Heart left ventricle (tissue), 16 donors: ENCODE measurements at regions not wholly inside any gene's neighbourhood (a gene's known extent, or its start where the extent isn't known, plus 50 kb on each side); places are given as distances from the start of the nearest gene placed in this dataset.

Source experiments
- ATAC-seq, 4 donors: fragments of 200-7000 bp; cut with Tn5 transposase; one replicate each; pipeline ENCODE4 v1.9.1; 2020 to 2022; ENCODE audit warnings: moderate library complexity in 4 of 4, mild to moderate bottlenecking in 3 of 4, moderate number of reproducible peaks in 1 of 4
- DNase-seq, 5 donors: peaks; one replicate each; pipeline ENCODE4 v3.0.0-alpha.2; 2020
- H3K27ac ChIP-seq, 12 donors: fragments of 200-600 bp; sonication (generic) in 4 of 12; one replicate each; pipeline versions ENCODE4 v1.5.0 to v1.8.0; 2016 to 2022; ENCODE audit warnings: mild to moderate bottlenecking in 2 of 12
- H3K27me3 ChIP-seq, 9 donors: fragments of 200-600 bp; sonication (generic) in 2 of 9; one replicate each; pipeline versions ENCODE4 v1.5.1 to v1.8.0; 2016 to 2022; ENCODE audit warnings: mild to moderate bottlenecking in 3 of 9
- H3K36me3 ChIP-seq, 9 donors: fragments of 200-600 bp; sonication (generic) in 2 of 9; one replicate each; pipeline versions ENCODE4 v1.5.0 to v1.8.0; 2018 to 2022; ENCODE audit warnings: mild to moderate bottlenecking in 2 of 9
- H3K4me1 ChIP-seq, 12 donors: fragments of 200-600 bp; sonication (generic) in 4 of 12; one replicate each; pipeline versions ENCODE4 v1.5.0 to v1.8.0; 2016 to 2022; ENCODE audit warnings: mild to moderate bottlenecking in 3 of 12
- H3K4me3 ChIP-seq, 12 donors: fragments of 200-600 bp; sonication (generic) in 4 of 12; one replicate each; pipeline versions ENCODE4 v1.5.0 to v1.8.0; 2017 to 2022; ENCODE audit warnings: mild to moderate bottlenecking in 9 of 12, moderate library complexity in 4 of 12
- H3K9me3 ChIP-seq, 12 donors: fragments of 200-600 bp; sonication (generic) in 4 of 12; one replicate each; pipeline versions ENCODE4 v1.5.0 to v1.8.0; 2016 to 2022; ENCODE audit warnings: mild to moderate bottlenecking in 1 of 12
- CTCF ChIP-seq, 12 donors: fragments of 200-600 bp; sonication (generic) in 4 of 12; IDR thresholded peaks; one replicate each; pipeline versions ENCODE4 v1.5.0 to v1.8.0; 2018 to 2022; ENCODE audit warnings: antibody characterized with exemption in 12 of 12, mild to moderate bottlenecking in 5 of 12
- POLR2A ChIP-seq, 2 donors: fragments of 450-650 bp; IDR thresholded peaks; one replicate each; pipeline ENCODE4 v1.6.1; 2017; ENCODE audit warnings: antibody characterized with exemption in 2 of 2, mild to moderate bottlenecking in 2 of 2, moderate library complexity in 2 of 2
- WGBS, 4 donors: extraction: QIAGEN DNeasy Blood & Tissue Kit in 2 of 4; methylation state at CpG; one replicate each; pipeline versions ENCODE4 v1.1.5 to v1.1.7; 2013 to 2018; 5-methylcytosine and 5-hydroxymethylcytosine counted together
- intact Hi-C, 10 donors: fragments of 100-400 bp; cut with DNase I; formaldehyde crosslinking; loops; one replicate each; pipeline versions ENCODE4 v1.11.1 to v1.14.2; 2022
- donor health status: ischemic (EF 13 %, LVEDD 7.1; RV severe dilation, severe dysfunction).
- donor health status: healthy with polysubstance abuse.
- donor health status: DM: no; HTN: yes; CAD: no.
- donor health status: DM: no; HTN: no; CAD: no.
- donor health status: ischemic (EF 25% LVEDD 6.9; RV normal size, moderate dysfunction).
- donor health status: ischemic (EF 25% LVEDD 5.7; RV mildly dilated, moderate dysfunction).
- donor health status: healthy.
- donor health status: DM: yes; HTN: yes; CAD: no.
- donor health status: ischemic (EF 35%, LVEDD 5.7; RV mildly dilated, moderate dysfunction).
- donor health status: nonischemic (EF 11% LVEDD 7.7; RV severe dilation, severe dysfunction).
- donor health status: DM: yes; HTN: yes; CAD: no.
- donor health status: PGD.
- donor health status: ischemic (EF 29% LVEDD 5.4; RV normal size, mild dysfunction).
- donor health status: nonischemic (EF 23%, LVEDD 6.1; RV moderate dilation, normal function).

GRCh38 chr15:26134152-26134551 is 271.0 kb upstream of the ATP10A start:
- Histone ChIP-seq H3K4me3 (no peak overlapping the region), H3K36me3 (no peaks in the 10 kb centered on the region), H3K4me1 (no peaks in the 10 kb centered on the region), H3K27me3 (peaks cover 0 to 10% (median 0%) of the 10 kb centered on the region in 9 donors), H3K27ac (no peak overlapping the region), H3K9me3 (no peaks in the 10 kb centered on the region)
- no peak for DNase-seq
- no peak for ATAC-seq
- 77 to 84% (median 79%) methylated on average over 5 of the region's 5 CpGs for WGBS, 4 donors
- intact Hi-C loops, result no loop called here
- TF ChIP-seq POLR2A (IDR thresholded peaks at IDR 0.05), result no peak
- TF ChIP-seq CTCF (IDR thresholded peaks at IDR 0.05), result no peak

- no peak overlapping the region for H3K27ac ChIP-seq
Observed at GRCh38 chr15:26132811-26133210, 269.7 kb upstream of the ATP10A start.

GRCh38 chr15:26129852-26130251 is 266.7 kb upstream of the ATP10A start:
- intact Hi-C loops, result no loop called here
- H3K4me3 ChIP-seq, result no peak overlapping the region
- DNase-seq (no peak), ATAC-seq (no peak)
- H3K27me3 ChIP-seq, result peaks cover 0 to 26% (median 0%) of the 10 kb centered on the region in 9 donors
- 24 to 31% (median 28%) methylated on average over 5 of the region's 5 CpGs for WGBS, 4 donors
- TF ChIP-seq POLR2A (IDR thresholded peaks at IDR 0.05), result no peak
- no peak for TF ChIP-seq CTCF (IDR thresholded peaks at IDR 0.05)
- H3K4me1 ChIP-seq, result no peaks in the 10 kb centered on the region
- H3K36me3 ChIP-seq, result no peaks in the 10 kb centered on the region
- H3K9me3 ChIP-seq, result no peaks in the 10 kb centered on the region
- no peak overlapping the region for H3K27ac ChIP-seq

More at GRCh38 chr15:26132811-26133210, 269.7 kb upstream of the ATP10A start:
- Histone ChIP-seq H3K4me1 (no peaks in the 10 kb centered on the region), H3K9me3 (no peaks in the 10 kb centered on the region), H3K36me3 (no peaks in the 10 kb centered on the region), H3K27me3 (peaks cover 0 to 20% (median 0%) of the 10 kb centered on the region in 9 donors), H3K4me3 (no peak overlapping the region)
- intact Hi-C loops, result no loop called here
- DNase-seq (no peak), ATAC-seq (no peak)
- WGBS, 4 donors, result 47 to 59% (median 53%) methylated on average over 3 of the region's 3 CpGs
- TF ChIP-seq CTCF (IDR thresholded peaks at IDR 0.05) (no peak), POLR2A (IDR thresholded peaks at IDR 0.05) (no peak)

GRCh38 chr15:26128611-26129140 is 265.5 kb upstream of the ATP10A start:
- Histone ChIP-seq H3K27me3 (peaks cover 0 to 26% (median 0%) of the 10 kb centered on the region in 9 donors), H3K27ac (no peak overlapping the region), H3K4me3 (no peak overlapping the region), H3K4me1 (no peaks in the 10 kb centered on the region), H3K9me3 (no peaks in the 10 kb centered on the region), H3K36me3 (no peaks in the 10 kb centered on the region)
- 74 to 80% (median 80%) methylated on average over 7 of the region's 7 CpGs for whole genome bisulfite sequencing, 4 donors
- ATAC-seq (no peak), DNase-seq (no peak)
- TF ChIP-seq POLR2A (IDR thresholded peaks at IDR 0.05) (no peak), CTCF (IDR thresholded peaks at IDR 0.05) (no peak)
- intact Hi-C loops, result no loop called here
